ENCODE measurements at regions not wholly inside any gene's neighbourhood (a gene's known extent, or its start where the extent isn't known, plus 50 kb on each side); places are given as distances from the start of the nearest gene placed in this dataset.

GRCh38 chr2:49335546-49335945, 181.2 kb upstream of the FSHR start:
- BruUV-seq (replicated peaks) = no TSS peak
- no peaks in the 10 kb centered on the region for H3K36me3 Mint-ChIP-seq (ENCODE audit: insufficient read depth, unreplicated experiment)
- H3K27ac Mint-ChIP-seq (ENCODE audit: low read depth, unreplicated experiment) = no peak overlapping the region
- H3K4me3 Mint-ChIP-seq (ENCODE audit: unreplicated experiment) = no peak overlapping the region
- H3K4me1 Mint-ChIP-seq (ENCODE audit: insufficient read depth, unreplicated experiment) = no peaks in the 10 kb centered on the region
- ChIA-PET CTCF (no interaction called here), POLR2A (no interaction called here)
- intact Hi-C loops (cut with micrococcal nuclease) = no loop called here
- TF ChIP-seq CTCF (IDR thresholded peaks at IDR 0.05; ENCODE audit: unreplicated experiment) = no peak
- peaks cover 15% of the 10 kb centered on the region for H3K27me3 Mint-ChIP-seq (ENCODE audit: insufficient read depth, unreplicated experiment)
- DNase-seq (ENCODE audit: unreplicated experiment) = no peak
- no peaks in the 10 kb centered on the region for H3K9me3 Mint-ChIP-seq (ENCODE audit: unreplicated experiment)

GRCh38 chr2:49332415-49332814, 178.1 kb upstream of the FSHR start:
- Mint-ChIP-seq H3K4me1 (ENCODE audit: insufficient read depth, unreplicated experiment) (no peaks in the 10 kb centered on the region), H3K36me3 (ENCODE audit: insufficient read depth, unreplicated experiment) (no peaks in the 10 kb centered on the region), H3K27ac (ENCODE audit: low read depth, unreplicated experiment) (no peak overlapping the region), H3K27me3 (ENCODE audit: insufficient read depth, unreplicated experiment) (peaks cover 15% of the 10 kb centered on the region), H3K4me3 (ENCODE audit: unreplicated experiment) (no peak overlapping the region), H3K9me3 (ENCODE audit: unreplicated experiment) (no peaks in the 10 kb centered on the region)
- CTCF ChIA-PET = interaction anchor here (0.6 to 1.1 kb wide), 4 partner anchors 14 to 387 kb away, joined by 3 to 6 read pairs (median 4); no protein-coding TSS in a partner anchor
- POLR2A ChIA-PET = no interaction called here
- BruUV-seq (replicated peaks) = no TSS peak
- DNase-seq (ENCODE audit: unreplicated experiment) = no peak
- intact Hi-C loops (cut with micrococcal nuclease) = no loop called here
- no peak for TF ChIP-seq CTCF (IDR thresholded peaks at IDR 0.05; ENCODE audit: unreplicated experiment)

- BruUV-seq (replicated peaks) = no TSS peak
- TF ChIP-seq CTCF (IDR thresholded peaks at IDR 0.05; ENCODE audit: unreplicated experiment) = no peak
- H3K4me1 Mint-ChIP-seq (ENCODE audit: insufficient read depth, unreplicated experiment) = no peaks in the 10 kb centered on the region
- ChIA-PET CTCF (interaction anchor here (0.5 to 0.6 kb wide), 2 partner anchors 109 to 210 kb away, joined by 3 read pairs; no protein-coding TSS in a partner anchor), POLR2A (no interaction called here)
- H3K36me3 Mint-ChIP-seq (ENCODE audit: insufficient read depth, unreplicated experiment) = peaks cover 6% of the 10 kb centered on the region
- intact Hi-C loops (cut with micrococcal nuclease) = no loop called here
- H3K27me3 Mint-ChIP-seq (ENCODE audit: insufficient read depth, unreplicated experiment) = no peaks in the 10 kb centered on the region
- no peak overlapping the region for H3K27ac Mint-ChIP-seq (ENCODE audit: low read depth, unreplicated experiment)
- no peak for DNase-seq (ENCODE audit: unreplicated experiment)
- H3K9me3 Mint-ChIP-seq (ENCODE audit: unreplicated experiment) = peaks cover 25% of the 10 kb centered on the region
- no peak overlapping the region for H3K4me3 Mint-ChIP-seq (ENCODE audit: unreplicated experiment)
These were observed 164.2 kb upstream of the FSHR start for GRCh38 chr2:49318531-49318930.

- POLR2A ChIA-PET = no interaction called here
- TF ChIP-seq CTCF (IDR thresholded peaks at IDR 0.05; ENCODE audit: unreplicated experiment) = no peak
- no TSS peak for BruUV-seq (replicated peaks)
- H3K27ac Mint-ChIP-seq (ENCODE audit: low read depth, unreplicated experiment) = no peak overlapping the region
- H3K27me3 Mint-ChIP-seq (ENCODE audit: insufficient read depth, unreplicated experiment) = no peaks in the 10 kb centered on the region
- intact Hi-C loops (cut with micrococcal nuclease) = no loop called here
- H3K4me1 Mint-ChIP-seq (ENCODE audit: insufficient read depth, unreplicated experiment) = no peaks in the 10 kb centered on the region
- H3K36me3 Mint-ChIP-seq (ENCODE audit: insufficient read depth, unreplicated experiment) = no peaks in the 10 kb centered on the region
- H3K4me3 Mint-ChIP-seq (ENCODE audit: unreplicated experiment) = no peak overlapping the region
- CTCF ChIA-PET = no interaction called here
- H3K9me3 Mint-ChIP-seq (ENCODE audit: unreplicated experiment) = peaks cover 26% of the 10 kb centered on the region
- DNase-seq (ENCODE audit: unreplicated experiment) = no peak
These were observed 155.1 kb upstream of the FSHR start for GRCh38 chr2:49309461-49309860.
